SK-N-MC (cell line): ENCODE measurements at regions not wholly inside any gene's neighbourhood (a gene's known extent, or its start where the extent isn't known, plus 50 kb on each side); places are given as distances from the start of the nearest gene placed in this dataset.

Experiments used
- EZH2 ChIP-seq: fragments of 200-600 bp; sonication (generic); IDR thresholded peaks from one replicate; pipeline ENCODE4 v1.6.1; 2017; ENCODE audit warnings: antibody characterized with exemption
- POLR2AphosphoS5 ChIP-seq: IDR thresholded peaks from 2 replicates; pipeline ENCODE4 v1.6.1; 2012; ENCODE audit warnings: mild to moderate bottlenecking, low read depth, low read length, borderline replicate concordance

DNA sequence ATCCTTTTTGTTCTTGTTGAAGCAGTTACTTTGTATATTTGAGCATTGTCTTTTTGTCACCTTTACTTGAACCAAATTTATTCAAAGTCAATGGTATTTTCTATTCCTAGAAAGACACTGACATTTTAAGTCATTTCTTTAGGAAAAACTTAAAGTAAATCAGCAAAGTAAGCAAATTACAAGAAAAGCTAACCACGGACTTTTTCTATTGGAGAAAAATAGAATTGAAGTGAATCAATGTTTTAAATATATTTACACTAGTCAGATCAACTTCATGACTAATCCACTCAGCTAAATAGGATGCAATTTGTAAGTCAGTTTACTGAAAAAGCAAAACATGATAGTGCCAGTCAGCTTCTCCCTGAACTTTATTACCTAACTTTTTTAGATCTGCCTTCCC, 733.8 kb upstream of the ALCAM start:
- no peak for TF ChIP-seq POLR2AphosphoS5
- no peak for TF ChIP-seq EZH2
